Caco-2 (cell line): ENCODE measurements at regions not wholly inside any gene's neighbourhood (a gene's known extent, or its start where the extent isn't known, plus 50 kb on each side); places are given as distances from the start of the nearest gene placed in this dataset.

Experiments used
- BruUV-seq: library from RNA; stranded (reverse); fragments of 400-500 nt; replicated peaks from 2 replicates; lab custom pipeline; 2021; lab: Mats Ljungman, UMichigan
- CTCF ChIA-PET: fragments of 300-600 bp; sonication (Branson Sonifier 250); formaldehyde crosslinking; loops from one replicate; lab custom pipeline; 2022; ENCODE audit warnings: antibody characterized with exemption; lab: Charles Lee
- POLR2A ChIA-PET: fragments of 300-600 bp; sonication (Branson Sonifier 250); formaldehyde crosslinking; loops from one replicate; lab custom pipeline; 2022; ENCODE audit warnings: antibody characterized with exemption; lab: Charles Lee
- DNase-seq, 2 experiments: peaks; one replicate each; pipeline versions ENCODE4 v3.0.0 to v3.0.0-alpha.2; 2020 to 2022
- H3K27me3 ChIP-seq: replicated peaks from 2 replicates; pipeline ENCODE4 v1.6.0; 2011; ENCODE audit warnings: low read length; ENCODE audit not compliant: control insufficient read depth, insufficient read depth
- H3K36me3 ChIP-seq: 2 replicates; pipeline ENCODE4 v1.5.1; 2011; ENCODE audit warnings: low read length; ENCODE audit not compliant: control insufficient read depth, insufficient read depth
- H3K4me1 ChIP-seq: fragments of 250-450 bp; sonication (Bioruptor Pico); 2 replicates; pipeline ENCODE4 v1.5.1; 2020; ENCODE audit warnings: mild to moderate bottlenecking
- H3K4me3 ChIP-seq: 2 replicates; pipeline ENCODE4 v1.5.1; 2011; ENCODE audit warnings: low read depth, mild to moderate bottlenecking, control low read depth, low read length
- H3K9me3 ChIP-seq: fragments of 250-450 bp; sonication (Bioruptor Pico); 2 replicates; pipeline ENCODE4 v1.5.1; 2020; ENCODE audit warnings: mild to moderate bottlenecking, moderate library complexity
- H3K27ac Mint-ChIP-seq: one replicate; pipeline ENCODE4 v1.8.0; 2022; ENCODE audit warnings: mixed read lengths; ENCODE audit not compliant: unreplicated experiment
- H3K27me3 Mint-ChIP-seq: one replicate; pipeline ENCODE4 v1.8.0; 2022; ENCODE audit warnings: mixed read lengths; ENCODE audit not compliant: insufficient read depth, unreplicated experiment
- H3K36me3 Mint-ChIP-seq: one replicate; pipeline ENCODE4 v1.8.0; 2022; ENCODE audit warnings: mild to moderate bottlenecking, mixed read lengths; ENCODE audit not compliant: insufficient read depth, unreplicated experiment
- H3K4me1 Mint-ChIP-seq: one replicate; pipeline ENCODE4 v1.8.0; 2022; ENCODE audit warnings: low read depth, mixed read lengths; ENCODE audit not compliant: unreplicated experiment
- H3K4me3 Mint-ChIP-seq: one replicate; pipeline ENCODE4 v1.8.0; 2022; ENCODE audit warnings: mild to moderate bottlenecking, moderate library complexity, mixed read lengths; ENCODE audit not compliant: unreplicated experiment
- H3K9me3 Mint-ChIP-seq: one replicate; pipeline ENCODE4 v1.8.0; 2022; ENCODE audit warnings: mixed read lengths; ENCODE audit not compliant: unreplicated experiment
- CTCF ChIP-seq, 2 experiments: fragments of 200-600 bp in 1 of 2; IDR thresholded peaks; 1 replicate in 1 of 2; 2 replicates in 1 of 2; pipeline versions ENCODE4 v1.5.1 to v1.8.0; 2011 to 2022; ENCODE audit warnings: antibody characterized with exemption in 1 of 2, control low read depth in 1 of 2, inconsistent platforms in 1 of 2, low read depth in 1 of 2, low read length in 1 of 2, mild to moderate bottlenecking in 1 of 2, moderate library complexity in 1 of 2; ENCODE audit not compliant: insufficient read depth in 1 of 2, severe bottlenecking in 1 of 2, unreplicated experiment in 1 of 2
- intact Hi-C: fragments of 100-400 bp; cut with micrococcal nuclease; formaldehyde crosslinking; loops from one replicate; pipeline ENCODE4 v1.10.0; 2022; ENCODE audit not compliant: unreplicated experiment

- H3K27ac Mint-ChIP-seq, result no peak overlapping the region
- H3K9me3 ChIP-seq, result no peaks in the 10 kb centered on the region
- peaks cover 4% of the 10 kb centered on the region for H3K27me3 Mint-ChIP-seq
- no peaks in the 10 kb centered on the region for H3K9me3 Mint-ChIP-seq
- intact Hi-C loops, result no loop called here
- H3K36me3 ChIP-seq, result no peaks in the 10 kb centered on the region
- H3K4me1 ChIP-seq, result no peaks in the 10 kb centered on the region
- TF ChIP-seq CTCF (IDR thresholded peaks at IDR 0.05; ENCODE audit: insufficient read depth in 1 of 2, low read depth in 1 of 2, low read length in 1 of 2, severe bottlenecking in 1 of 2, unreplicated experiment in 1 of 2), result no peak
- no TSS peak for BruUV-seq
- H3K4me3 Mint-ChIP-seq, result no peak overlapping the region
- no peaks in the 10 kb centered on the region for H3K36me3 Mint-ChIP-seq
- no peaks in the 10 kb centered on the region for H3K4me1 Mint-ChIP-seq
- no peaks in the 10 kb centered on the region for H3K27me3 ChIP-seq
- DNase-seq, result no peak
- H3K4me3 ChIP-seq, result no peak overlapping the region
- CTCF ChIA-PET, result no interaction called here
- POLR2A ChIA-PET, result interaction anchor here (0.5 kb wide), 1 partner anchor 18 kb away, joined by 3 read pairs; no protein-coding TSS in a partner anchor
These were observed 101.2 kb upstream of the SEC61G start for GRCh38 chr7:54860003-54860775.

- no peak overlapping the region for H3K27ac Mint-ChIP-seq
- H3K4me3 Mint-ChIP-seq, result no peak overlapping the region
- no TSS peak for BruUV-seq
- Histone ChIP-seq H3K27me3 (no peaks in the 10 kb centered on the region), H3K4me3 (no peak overlapping the region), H3K9me3 (no peaks in the 10 kb centered on the region), H3K36me3 (no peaks in the 10 kb centered on the region), H3K4me1 (no peaks in the 10 kb centered on the region)
- CTCF ChIA-PET, result no interaction called here
- H3K9me3 Mint-ChIP-seq, result no peaks in the 10 kb centered on the region
- no peaks in the 10 kb centered on the region for H3K36me3 Mint-ChIP-seq
- H3K4me1 Mint-ChIP-seq, result no peaks in the 10 kb centered on the region
- no peak for DNase-seq
- POLR2A ChIA-PET, result no interaction called here
- TF ChIP-seq CTCF (IDR thresholded peaks at IDR 0.05; ENCODE audit: insufficient read depth in 1 of 2, low read depth in 1 of 2, low read length in 1 of 2, severe bottlenecking in 1 of 2, unreplicated experiment in 1 of 2), result no peak
- H3K27me3 Mint-ChIP-seq, result peaks cover 4% of the 10 kb centered on the region
- intact Hi-C loops, result no loop called here
These were observed 101.8 kb upstream of the SEC61G start for GRCh38 chr7:54860843-54861242.

- no peaks in the 10 kb centered on the region for H3K4me1 Mint-ChIP-seq
- H3K4me3 ChIP-seq, result no peak overlapping the region
- ChIA-PET POLR2A (no interaction called here), CTCF (no interaction called here)
- H3K27me3 Mint-ChIP-seq, result peaks cover 4% of the 10 kb centered on the region
- no peak for DNase-seq
- H3K36me3 Mint-ChIP-seq, result no peaks in the 10 kb centered on the region
- H3K36me3 ChIP-seq, result no peaks in the 10 kb centered on the region
- BruUV-seq, result no TSS peak
- H3K27me3 ChIP-seq, result no peaks in the 10 kb centered on the region
- no peak for TF ChIP-seq CTCF (IDR thresholded peaks at IDR 0.05; ENCODE audit: insufficient read depth in 1 of 2, low read depth in 1 of 2, low read length in 1 of 2, severe bottlenecking in 1 of 2, unreplicated experiment in 1 of 2)
- H3K27ac Mint-ChIP-seq, result no peak overlapping the region
- H3K4me3 Mint-ChIP-seq, result no peak overlapping the region
- H3K9me3 Mint-ChIP-seq, result no peaks in the 10 kb centered on the region
- H3K9me3 ChIP-seq, result no peaks in the 10 kb centered on the region
- no peaks in the 10 kb centered on the region for H3K4me1 ChIP-seq
- intact Hi-C loops, result no loop called here
These were observed 105.7 kb upstream of the SEC61G start for GRCh38 chr7:54864663-54865062.
